ENCODE measurements at regions not wholly inside any gene's neighbourhood (a gene's known extent, or its start where the extent isn't known, plus 50 kb on each side); places are given as distances from the start of the nearest gene placed in this dataset.

DNA sequence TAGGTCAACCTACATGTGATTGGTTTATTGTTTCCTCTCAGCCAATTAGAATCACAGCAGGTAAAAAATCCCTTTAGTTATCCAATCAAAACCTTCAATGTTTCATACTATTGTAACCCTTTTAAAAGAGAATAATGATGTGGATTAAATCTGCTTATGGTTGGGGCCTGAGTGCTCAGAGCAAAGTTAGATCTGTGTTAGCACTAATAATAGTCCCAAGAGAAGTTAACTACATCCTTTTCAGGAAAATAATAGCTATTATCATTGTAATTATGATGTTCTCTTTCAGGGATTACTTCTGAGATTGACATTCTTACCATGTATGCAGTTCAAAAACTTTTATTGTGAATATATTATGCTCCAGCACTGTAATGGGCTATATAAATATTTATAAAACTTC, 262.6 kb upstream of the ARX start:
- no peak for DNase-seq (ENCODE audit: extremely low spot score)
- CTCF ChIA-PET: no interaction called here
- POLR2A ChIA-PET: no interaction called here
- TF ChIP-seq ZNF384 (IDR thresholded peaks at IDR 0.05) (no peak), FOXK2 (IDR thresholded peaks at IDR 0.05) (no peak), NFRKB (IDR thresholded peaks at IDR 0.05) (no peak), ARNT (IDR thresholded peaks at IDR 0.05) (no peak), BHLHE40 (IDR thresholded peaks at IDR 0.05; ENCODE audit: borderline replicate concordance) (no peak), LEF1 (IDR thresholded peaks at IDR 0.05; ENCODE audit: borderline replicate concordance) (no peak), SP1 (IDR thresholded peaks at IDR 0.05) (no peak), L3MBTL2 (conservative IDR thresholded peaks at IDR 0.05) (no peak), HDGF (IDR thresholded peaks at IDR 0.05; ENCODE audit: borderline replicate concordance) (no peak), CTBP1 (IDR thresholded peaks at IDR 0.05; ENCODE audit: borderline replicate concordance) (no peak), TARDBP (IDR thresholded peaks at IDR 0.05) (no peak), SUZ12 (IDR thresholded peaks at IDR 0.05) (no peak), FOXA1 (IDR thresholded peaks at IDR 0.05) (no peak), ELF4 (IDR thresholded peaks at IDR 0.05) (no peak), FOXM1 (IDR thresholded peaks at IDR 0.05; ENCODE audit: borderline replicate concordance) (no peak)
- TF ChIP-seq, protein P1, sequence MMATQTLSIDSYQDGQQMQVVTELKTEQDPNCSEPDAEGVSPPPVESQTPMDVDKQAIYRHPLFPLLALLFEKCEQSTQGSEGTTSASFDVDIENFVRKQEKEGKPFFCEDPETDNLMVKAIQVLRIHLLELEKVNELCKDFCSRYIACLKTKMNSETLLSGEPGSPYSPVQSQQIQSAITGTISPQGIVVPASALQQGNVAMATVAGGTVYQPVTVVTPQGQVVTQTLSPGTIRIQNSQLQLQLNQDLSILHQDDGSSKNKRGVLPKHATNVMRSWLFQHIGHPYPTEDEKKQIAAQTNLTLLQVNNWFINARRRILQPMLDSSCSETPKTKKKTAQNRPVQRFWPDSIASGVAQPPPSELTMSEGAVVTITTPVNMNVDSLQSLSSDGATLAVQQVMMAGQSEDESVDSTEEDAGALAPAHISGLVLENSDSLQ (IDR thresholded peaks at IDR 0.05): no peak

DNA sequence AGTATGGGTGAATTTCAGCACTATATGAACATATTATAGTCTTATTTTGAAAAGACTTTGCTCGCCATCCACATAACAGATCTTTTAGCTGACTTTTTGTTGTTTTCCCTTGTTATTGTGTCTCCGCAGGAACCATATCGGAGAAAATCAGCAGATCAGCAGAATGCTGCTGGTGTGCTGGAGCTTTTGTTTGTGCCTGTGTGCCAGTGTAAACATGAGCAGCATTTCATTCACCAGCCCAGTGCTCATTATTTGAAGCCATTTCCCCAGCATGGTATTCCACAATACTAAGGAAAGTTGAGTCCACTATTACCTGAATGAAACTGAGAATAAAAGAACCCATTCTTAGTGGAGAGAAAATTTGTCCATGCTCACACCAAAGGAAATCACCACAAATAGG, 261.8 kb upstream of the ARX start:
- no peak for DNase-seq (ENCODE audit: extremely low spot score)
- POLR2A ChIA-PET: no interaction called here
- TF ChIP-seq, protein P1 (IDR thresholded peaks at IDR 0.05): no peak
- TF ChIP-seq FOXM1 (IDR thresholded peaks at IDR 0.05; ENCODE audit: borderline replicate concordance) (no peak), ZNF384 (IDR thresholded peaks at IDR 0.05) (no peak), NFRKB (IDR thresholded peaks at IDR 0.05) (no peak), LEF1 (IDR thresholded peaks at IDR 0.05; ENCODE audit: borderline replicate concordance) (no peak), CTBP1 (IDR thresholded peaks at IDR 0.05; ENCODE audit: borderline replicate concordance) (no peak), ARNT (IDR thresholded peaks at IDR 0.05) (no peak), FOXA1 (IDR thresholded peaks at IDR 0.05) (no peak), ELF4 (IDR thresholded peaks at IDR 0.05) (no peak), FOXK2 (IDR thresholded peaks at IDR 0.05) (no peak), SUZ12 (IDR thresholded peaks at IDR 0.05) (no peak), L3MBTL2 (conservative IDR thresholded peaks at IDR 0.05) (no peak), BHLHE40 (IDR thresholded peaks at IDR 0.05; ENCODE audit: borderline replicate concordance) (no peak), SP1 (IDR thresholded peaks at IDR 0.05) (no peak), TARDBP (IDR thresholded peaks at IDR 0.05) (no peak), HDGF (IDR thresholded peaks at IDR 0.05; ENCODE audit: borderline replicate concordance) (no peak)
- CTCF ChIA-PET: no interaction called here

DNA sequence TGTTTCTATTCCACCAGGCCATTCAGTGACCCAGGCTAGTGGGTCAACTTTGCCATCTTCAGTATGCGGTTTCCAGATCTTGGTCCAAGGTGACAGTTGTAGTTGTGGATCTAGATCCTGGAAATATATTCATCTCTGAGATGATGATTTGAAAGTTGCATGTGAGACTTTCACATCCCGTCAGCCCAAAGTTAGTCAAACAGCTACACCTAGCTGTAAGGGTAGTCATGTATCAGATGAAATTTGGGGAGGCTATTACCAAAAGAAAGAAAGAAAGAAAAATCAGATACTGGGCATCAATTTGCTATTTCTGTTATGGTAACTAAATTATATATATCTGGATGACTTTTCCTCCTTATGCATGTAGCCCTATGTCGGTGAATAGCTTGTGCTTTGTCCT, 259.4 kb upstream of the ARX start:
- TF ChIP-seq NFRKB (IDR thresholded peaks at IDR 0.05): no peak
- TF ChIP-seq HDGF (IDR thresholded peaks at IDR 0.05; ENCODE audit: borderline replicate concordance): no peak
- TF ChIP-seq CTBP1 (IDR thresholded peaks at IDR 0.05; ENCODE audit: borderline replicate concordance): no peak
- TF ChIP-seq LEF1 (IDR thresholded peaks at IDR 0.05; ENCODE audit: borderline replicate concordance): no peak
- TF ChIP-seq, protein P1 (IDR thresholded peaks at IDR 0.05): no peak
- TF ChIP-seq TARDBP (IDR thresholded peaks at IDR 0.05): no peak
- no peak for TF ChIP-seq BHLHE40 (IDR thresholded peaks at IDR 0.05; ENCODE audit: borderline replicate concordance)
- POLR2A ChIA-PET: no interaction called here
- CTCF ChIA-PET: no interaction called here
- no peak for DNase-seq (ENCODE audit: extremely low spot score)

DNA sequence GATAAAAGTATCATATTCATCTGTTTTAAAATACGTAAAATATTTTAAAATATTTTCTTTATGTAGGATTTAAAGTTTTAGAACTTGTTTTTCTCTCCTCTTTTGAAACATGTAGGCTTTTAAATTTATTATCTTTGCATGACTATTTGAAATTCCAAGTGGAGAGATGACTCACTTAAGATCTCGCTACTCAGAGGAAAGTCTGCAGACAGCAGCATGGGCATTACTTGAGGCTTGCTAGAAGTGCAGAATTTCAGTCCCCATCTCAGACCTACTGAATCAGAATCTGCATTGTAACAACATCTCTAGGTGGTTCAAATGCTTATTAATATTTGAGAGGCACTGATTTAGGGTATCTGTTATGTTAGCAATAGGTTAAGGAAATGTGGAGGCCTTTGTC, 225.7 kb upstream of the ARX start:
- ChIA-PET CTCF (no interaction called here), POLR2A (no interaction called here)
- TF ChIP-seq LEF1 (IDR thresholded peaks at IDR 0.05; ENCODE audit: borderline replicate concordance): no peak
- TF ChIP-seq SUZ12 (IDR thresholded peaks at IDR 0.05): no peak
- TF ChIP-seq ARNT (IDR thresholded peaks at IDR 0.05): no peak
- TF ChIP-seq FOXA1 (IDR thresholded peaks at IDR 0.05): no peak
- no peak for TF ChIP-seq NFRKB (IDR thresholded peaks at IDR 0.05)
- no peak for TF ChIP-seq FOXK2 (IDR thresholded peaks at IDR 0.05)
- TF ChIP-seq, protein P1 (IDR thresholded peaks at IDR 0.05): no peak
- no peak for DNase-seq (ENCODE audit: extremely low spot score)

DNA sequence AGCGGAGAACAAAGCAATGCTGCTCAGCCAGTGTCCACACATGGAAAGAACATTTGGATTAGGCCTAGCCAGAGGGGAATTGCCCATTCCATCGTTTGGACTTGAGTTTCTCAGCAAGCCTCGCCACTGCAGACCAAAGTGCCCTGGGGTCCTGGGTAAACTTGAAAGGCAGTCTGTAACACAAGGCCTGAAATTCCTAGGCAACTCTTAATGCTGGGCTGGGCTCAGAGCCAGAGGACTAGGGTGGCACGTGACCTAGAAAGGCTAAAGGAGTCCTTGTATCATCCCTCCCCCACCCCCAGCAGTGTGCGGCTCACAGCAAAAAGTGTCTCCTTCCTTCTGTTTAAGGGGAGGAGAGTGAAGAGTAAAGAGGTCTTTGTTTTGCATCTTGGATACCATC, 210.4 kb upstream of the ARX start:
- DNase-seq (ENCODE audit: extremely low spot score): no peak
- POLR2A ChIA-PET: no interaction called here
- CTCF ChIA-PET: no interaction called here
- TF ChIP-seq SUZ12 (IDR thresholded peaks at IDR 0.05) (no peak), FOXK2 (IDR thresholded peaks at IDR 0.05) (no peak)

DNA sequence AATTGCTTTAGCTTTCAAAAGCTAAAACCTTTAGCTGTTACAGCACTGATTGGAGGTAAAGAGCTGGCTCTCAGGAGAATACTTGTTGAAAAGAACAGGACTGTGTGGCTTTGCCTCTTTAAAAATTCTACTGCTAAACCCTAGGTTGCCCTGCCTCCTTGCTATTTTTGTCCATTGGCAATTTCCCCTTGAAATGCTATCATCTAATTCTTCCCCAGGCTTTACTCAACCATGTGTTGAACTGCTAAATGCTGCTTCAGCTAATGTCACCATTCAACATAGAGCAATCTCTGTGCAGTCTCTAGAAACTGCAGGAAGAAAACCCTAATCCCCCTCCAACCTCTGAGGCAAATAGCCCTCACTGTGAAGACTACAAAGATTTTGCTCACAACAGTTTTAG, 203.7 kb upstream of the ARX start:
- POLR2A ChIA-PET: no interaction called here
- CTCF ChIA-PET: no interaction called here
- TF ChIP-seq L3MBTL2 (conservative IDR thresholded peaks at IDR 0.05) (no peak), FOXK2 (IDR thresholded peaks at IDR 0.05) (no peak), ELF4 (IDR thresholded peaks at IDR 0.05) (no peak), NFRKB (IDR thresholded peaks at IDR 0.05) (no peak), LEF1 (IDR thresholded peaks at IDR 0.05; ENCODE audit: borderline replicate concordance) (no peak), FOXA1 (IDR thresholded peaks at IDR 0.05) (no peak), ARNT (IDR thresholded peaks at IDR 0.05) (no peak), CTBP1 (IDR thresholded peaks at IDR 0.05; ENCODE audit: borderline replicate concordance) (no peak), FOXM1 (IDR thresholded peaks at IDR 0.05; ENCODE audit: borderline replicate concordance) (no peak), ZNF384 (IDR thresholded peaks at IDR 0.05) (no peak), BHLHE40 (IDR thresholded peaks at IDR 0.05; ENCODE audit: borderline replicate concordance) (no peak), TARDBP (IDR thresholded peaks at IDR 0.05) (no peak), HDGF (IDR thresholded peaks at IDR 0.05; ENCODE audit: borderline replicate concordance) (no peak), SUZ12 (IDR thresholded peaks at IDR 0.05) (no peak), SP1 (IDR thresholded peaks at IDR 0.05) (no peak)
- TF ChIP-seq, protein P1 (IDR thresholded peaks at IDR 0.05): no peak
- no peak for DNase-seq (ENCODE audit: extremely low spot score)

Data from HEK293T (cell line).